GM13976 (cell line): ENCODE measurements at regions not wholly inside any gene's neighbourhood (a gene's known extent, or its start where the extent isn't known, plus 50 kb on each side); places are given as distances from the start of the nearest gene placed in this dataset.
A peak's percentile ranks its signal among the peaks of the same experiment; 100 is the strongest.

Source experiments
- DNase-seq: peaks from one replicate; pipeline ENCODE4 v3.0.0; 2012; ENCODE audit warnings: low spot score
- in situ Hi-C: fragments of 300-500 bp; cut with MboI; formaldehyde crosslinking; loops from one replicate; pipeline ENCODE4 v1.12.0; 2022; ENCODE audit warnings: low sequenced_read_pairs, mixed read lengths, inconsistent platforms; ENCODE audit not compliant: unreplicated experiment
- TF ChIP-seq, protein P1 (sequence below): IDR thresholded peaks from 2 replicates; pipeline ENCODE4 v1.5.1; 2012; ENCODE audit warnings: borderline replicate concordance, mild to moderate bottlenecking; ENCODE audit not compliant: insufficient read depth; ENCODE audit errors: extremely low read depth, missing control alignments, control extremely low read depth

GRCh38 chr2:43130548-43130875, 95.9 kb downstream of the ZFP36L2 start:
- TF ChIP-seq, protein P1, sequence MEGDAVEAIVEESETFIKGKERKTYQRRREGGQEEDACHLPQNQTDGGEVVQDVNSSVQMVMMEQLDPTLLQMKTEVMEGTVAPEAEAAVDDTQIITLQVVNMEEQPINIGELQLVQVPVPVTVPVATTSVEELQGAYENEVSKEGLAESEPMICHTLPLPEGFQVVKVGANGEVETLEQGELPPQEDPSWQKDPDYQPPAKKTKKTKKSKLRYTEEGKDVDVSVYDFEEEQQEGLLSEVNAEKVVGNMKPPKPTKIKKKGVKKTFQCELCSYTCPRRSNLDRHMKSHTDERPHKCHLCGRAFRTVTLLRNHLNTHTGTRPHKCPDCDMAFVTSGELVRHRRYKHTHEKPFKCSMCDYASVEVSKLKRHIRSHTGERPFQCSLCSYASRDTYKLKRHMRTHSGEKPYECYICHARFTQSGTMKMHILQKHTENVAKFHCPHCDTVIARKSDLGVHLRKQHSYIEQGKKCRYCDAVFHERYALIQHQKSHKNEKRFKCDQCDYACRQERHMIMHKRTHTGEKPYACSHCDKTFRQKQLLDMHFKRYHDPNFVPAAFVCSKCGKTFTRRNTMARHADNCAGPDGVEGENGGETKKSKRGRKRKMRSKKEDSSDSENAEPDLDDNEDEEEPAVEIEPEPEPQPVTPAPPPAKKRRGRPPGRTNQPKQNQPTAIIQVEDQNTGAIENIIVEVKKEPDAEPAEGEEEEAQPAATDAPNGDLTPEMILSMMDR: no peak
- in situ Hi-C loops: no loop called here
- DNase-seq: no peak

GRCh38 chr2:43129676-43130547, 96.5 kb downstream of the ZFP36L2 start:
- DNase-seq: peak; percentile 30
- TF ChIP-seq, protein P1: no peak
- in situ Hi-C loops: loop anchor here (5.0 to 10.0 kb wide), 3 partner anchors 102 to 355 kb away; no protein-coding TSS in a partner anchor

DNA sequence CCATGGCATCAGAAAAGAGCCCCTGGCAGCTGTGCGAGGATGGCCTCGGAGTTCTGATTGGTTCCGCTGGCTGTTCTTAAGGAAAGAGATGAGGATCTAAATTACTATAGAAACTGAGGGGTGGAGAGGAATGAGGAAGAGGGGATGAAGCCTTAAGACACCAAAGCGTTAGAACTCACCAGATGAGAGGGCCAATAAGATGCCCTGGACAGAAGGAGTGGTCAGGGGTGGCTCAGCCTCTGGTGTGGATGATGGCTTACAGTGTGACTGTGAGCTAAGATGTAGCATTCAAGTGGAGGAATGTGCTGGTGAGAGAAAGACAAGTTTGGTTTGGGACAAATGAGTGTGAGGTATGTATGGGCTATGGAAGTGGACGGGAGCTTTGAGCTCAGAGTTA, 97.8 kb downstream of the ZFP36L2 start:
- TF ChIP-seq, protein P1: no peak
- no peak for DNase-seq
- in situ Hi-C loops: loop anchor here (5.0 to 10.0 kb wide), 3 partner anchors 104 to 356 kb away; no protein-coding TSS in a partner anchor

GRCh38 chr2:43127941-43128558, 98.4 kb downstream of the ZFP36L2 start:
- no peak for DNase-seq
- in situ Hi-C loops: loop anchor here (5.0 to 10.0 kb wide), 3 partner anchors 104 to 357 kb away; no protein-coding TSS in a partner anchor
- TF ChIP-seq, protein P1: no peak

DNA sequence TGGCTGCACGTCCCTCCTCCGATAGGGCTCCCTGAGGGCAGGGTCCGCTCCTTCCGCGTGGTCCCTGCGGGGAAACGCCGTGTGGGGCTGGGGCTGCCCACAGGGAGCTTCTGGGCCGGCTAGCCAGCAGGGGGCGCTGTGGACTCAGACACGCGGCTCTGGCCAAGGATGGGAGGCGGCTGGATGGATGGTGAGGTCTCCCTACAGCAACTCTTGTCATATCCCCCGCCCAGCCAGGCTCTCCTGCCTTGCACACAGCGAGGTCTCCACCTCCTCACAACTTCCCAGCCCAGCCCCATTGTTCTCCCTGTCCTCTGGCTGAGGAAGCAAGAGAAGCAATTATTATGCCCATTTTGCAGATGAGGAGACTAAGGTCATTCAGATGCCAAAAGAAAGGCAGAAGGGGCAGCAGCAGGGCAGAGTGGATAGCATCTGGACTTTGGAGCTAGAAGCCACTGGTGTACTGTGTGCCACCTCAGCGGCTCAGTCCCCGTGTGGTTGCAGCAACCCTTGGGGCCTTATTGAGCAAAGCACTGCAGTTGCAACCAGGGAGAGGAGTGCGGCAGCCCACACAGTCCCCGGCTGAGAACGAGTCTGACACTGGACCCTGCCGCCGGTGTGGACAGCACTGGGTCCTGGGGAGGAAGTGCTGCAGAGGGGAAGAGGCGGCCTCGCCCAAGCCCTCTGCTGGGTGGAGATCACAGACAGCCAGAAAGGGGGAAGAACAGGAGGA, 99.0 kb downstream of the ZFP36L2 start:
- peak; percentile 89 for DNase-seq
- in situ Hi-C loops: loop anchor here (5.0 to 10.0 kb wide), 3 partner anchors 105 to 357 kb away; no protein-coding TSS in a partner anchor
- TF ChIP-seq, protein P1: peak; percentile 69

- no peak for DNase-seq
- in situ Hi-C loops: loop anchor here (5.0 to 10.0 kb wide), 3 partner anchors 105 to 358 kb away; no protein-coding TSS in a partner anchor
- TF ChIP-seq, protein P1: no peak
Measured at GRCh38 chr2:43126817-43127207, 99.6 kb downstream of the ZFP36L2 start.
